WTC11 (cell line): ENCODE measurements at regions not wholly inside any gene's neighbourhood (a gene's known extent, or its start where the extent isn't known, plus 50 kb on each side); places are given as distances from the start of the nearest gene placed in this dataset.

ENCODE experiments used
- CBFB ChIP-seq: sonication (generic); formaldehyde crosslinking; IDR thresholded peaks from 2 replicates; pipeline ENCODE4 v1.8.1; 2022; ENCODE audit warnings: mild to moderate bottlenecking, low read depth, missing genetic modification reagents
- NFYB ChIP-seq: sonication (generic); formaldehyde crosslinking; conservative IDR thresholded peaks from 2 replicates; pipeline ENCODE4 v1.8.0; 2022; ENCODE audit warnings: low read depth, missing genetic modification reagents
- TCF7 ChIP-seq: sonication (generic); formaldehyde crosslinking; IDR thresholded peaks from 2 replicates; pipeline ENCODE4 v1.8.0; 2022; ENCODE audit warnings: mild to moderate bottlenecking, low read depth, missing genetic modification reagents, moderate library complexity
- ZNF121 ChIP-seq: sonication (generic); formaldehyde crosslinking; IDR thresholded peaks from 2 replicates; pipeline ENCODE4 v1.8.0; 2023; ENCODE audit warnings: missing genetic modification reagents
- TF ChIP-seq, protein P1 (sequence below): fragments of 200-600 bp; IDR thresholded peaks from 2 replicates; pipeline ENCODE4 v1.8.0; 2022; ENCODE audit warnings: antibody characterized with exemption

DNA sequence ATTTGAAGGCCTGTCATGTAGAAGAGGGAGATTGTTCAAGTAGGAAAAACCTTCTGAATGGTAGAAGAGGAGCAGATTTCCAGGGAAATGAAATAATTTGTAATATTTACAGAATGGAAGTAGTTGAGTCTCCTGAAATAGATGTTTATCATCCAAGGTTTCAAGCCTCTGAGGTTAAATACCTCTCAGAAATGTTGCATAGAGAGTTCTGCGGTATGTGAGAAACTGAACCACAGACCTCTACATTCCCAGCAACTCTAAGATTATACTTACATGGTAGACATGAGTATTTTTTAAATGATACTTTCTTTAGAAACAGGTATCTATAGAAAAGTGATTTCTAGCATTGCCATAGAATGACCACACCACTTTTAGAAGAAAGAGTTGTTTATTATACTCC is 379.8 kb upstream of the FANCL start:
- TF ChIP-seq CBFB (CRISPR knock-in tag) (no peak), TCF7 (CRISPR knock-in tag) (no peak), ZNF121 (CRISPR knock-in tag) (no peak), NFYB (CRISPR knock-in tag) (no peak)
- TF ChIP-seq, protein P1, sequence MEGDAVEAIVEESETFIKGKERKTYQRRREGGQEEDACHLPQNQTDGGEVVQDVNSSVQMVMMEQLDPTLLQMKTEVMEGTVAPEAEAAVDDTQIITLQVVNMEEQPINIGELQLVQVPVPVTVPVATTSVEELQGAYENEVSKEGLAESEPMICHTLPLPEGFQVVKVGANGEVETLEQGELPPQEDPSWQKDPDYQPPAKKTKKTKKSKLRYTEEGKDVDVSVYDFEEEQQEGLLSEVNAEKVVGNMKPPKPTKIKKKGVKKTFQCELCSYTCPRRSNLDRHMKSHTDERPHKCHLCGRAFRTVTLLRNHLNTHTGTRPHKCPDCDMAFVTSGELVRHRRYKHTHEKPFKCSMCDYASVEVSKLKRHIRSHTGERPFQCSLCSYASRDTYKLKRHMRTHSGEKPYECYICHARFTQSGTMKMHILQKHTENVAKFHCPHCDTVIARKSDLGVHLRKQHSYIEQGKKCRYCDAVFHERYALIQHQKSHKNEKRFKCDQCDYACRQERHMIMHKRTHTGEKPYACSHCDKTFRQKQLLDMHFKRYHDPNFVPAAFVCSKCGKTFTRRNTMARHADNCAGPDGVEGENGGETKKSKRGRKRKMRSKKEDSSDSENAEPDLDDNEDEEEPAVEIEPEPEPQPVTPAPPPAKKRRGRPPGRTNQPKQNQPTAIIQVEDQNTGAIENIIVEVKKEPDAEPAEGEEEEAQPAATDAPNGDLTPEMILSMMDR, result no peak
